ENCODE measurements at regions not wholly inside any gene's neighbourhood (a gene's known extent, or its start where the extent isn't known, plus 50 kb on each side); places are given as distances from the start of the nearest gene placed in this dataset.

DNA sequence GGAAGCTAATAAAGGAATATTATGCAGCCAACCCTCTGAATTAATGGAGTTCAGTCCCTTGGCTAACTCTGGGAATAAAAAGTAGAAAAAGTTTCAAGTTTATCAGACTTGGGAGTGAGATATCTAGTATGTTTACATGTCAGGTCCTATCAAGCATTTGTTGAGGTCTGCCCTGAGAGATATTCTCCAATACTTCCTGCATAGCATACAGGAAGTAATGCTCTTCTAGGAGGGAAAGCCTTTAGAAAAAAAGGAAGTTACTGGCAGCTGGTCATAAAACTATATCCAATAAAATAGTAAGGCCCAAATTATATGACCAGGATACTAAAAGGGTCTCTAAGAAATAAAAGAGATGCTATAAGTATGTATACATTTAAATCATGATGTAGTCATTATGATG, 594.1 kb upstream of the FTMT start:
- TF ChIP-seq, protein P1, sequence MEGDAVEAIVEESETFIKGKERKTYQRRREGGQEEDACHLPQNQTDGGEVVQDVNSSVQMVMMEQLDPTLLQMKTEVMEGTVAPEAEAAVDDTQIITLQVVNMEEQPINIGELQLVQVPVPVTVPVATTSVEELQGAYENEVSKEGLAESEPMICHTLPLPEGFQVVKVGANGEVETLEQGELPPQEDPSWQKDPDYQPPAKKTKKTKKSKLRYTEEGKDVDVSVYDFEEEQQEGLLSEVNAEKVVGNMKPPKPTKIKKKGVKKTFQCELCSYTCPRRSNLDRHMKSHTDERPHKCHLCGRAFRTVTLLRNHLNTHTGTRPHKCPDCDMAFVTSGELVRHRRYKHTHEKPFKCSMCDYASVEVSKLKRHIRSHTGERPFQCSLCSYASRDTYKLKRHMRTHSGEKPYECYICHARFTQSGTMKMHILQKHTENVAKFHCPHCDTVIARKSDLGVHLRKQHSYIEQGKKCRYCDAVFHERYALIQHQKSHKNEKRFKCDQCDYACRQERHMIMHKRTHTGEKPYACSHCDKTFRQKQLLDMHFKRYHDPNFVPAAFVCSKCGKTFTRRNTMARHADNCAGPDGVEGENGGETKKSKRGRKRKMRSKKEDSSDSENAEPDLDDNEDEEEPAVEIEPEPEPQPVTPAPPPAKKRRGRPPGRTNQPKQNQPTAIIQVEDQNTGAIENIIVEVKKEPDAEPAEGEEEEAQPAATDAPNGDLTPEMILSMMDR (IDR thresholded peaks at IDR 0.05), result no peak
- TF ChIP-seq EZH2 (IDR thresholded peaks at IDR 0.05; ENCODE audit: borderline replicate concordance, insufficient read depth, low read depth, low read length, poor library complexity, severe bottlenecking), result no peak
- DNase-seq, result no peak
- Histone ChIP-seq H3K27me3 (replicated peaks in 1 of 4; ENCODE audit: control extremely low read depth in 1 of 4, control insufficient read depth in 3 of 4, insufficient read depth in 4 of 4, low read length in 3 of 4) (no peaks in the 10 kb centered on the region), H3K9me3 (ENCODE audit: control extremely low read depth in 1 of 3, control insufficient read depth in 2 of 3, insufficient read depth in 1 of 3, low read length in 2 of 3) (no peaks in the 10 kb centered on the region), H3K4me1 (ENCODE audit: control insufficient read depth in 2 of 2, insufficient read depth in 2 of 2, low read length in 2 of 2) (no peaks in the 10 kb centered on the region), H4K20me1 (ENCODE audit: control insufficient read depth, insufficient read depth, low read length, poor library complexity, severe bottlenecking) (no peaks in the 10 kb centered on the region), H3K27ac (ENCODE audit: low read length in 2 of 2) (no peak overlapping the region), H2AFZ (ENCODE audit: insufficient read depth, low read depth, low read length, poor library complexity, severe bottlenecking) (no peak overlapping the region), H3K4me3 (ENCODE audit: control extremely low read depth in 1 of 5, extremely low read depth in 1 of 5, insufficient read depth in 1 of 5, low read depth in 2 of 5, low read length in 4 of 5) (no peak overlapping the region), H3K79me2 (ENCODE audit: control insufficient read depth, insufficient read depth, low read length) (no peaks in the 10 kb centered on the region), H3K4me2 (replicated peaks; ENCODE audit: low read depth, low read length, poor library complexity, severe bottlenecking) (no peak overlapping the region), H3K9ac (ENCODE audit: low read length) (no peak overlapping the region), H3K36me3 (replicated peaks in 1 of 2; ENCODE audit: control extremely low read depth in 1 of 2, control insufficient read depth in 1 of 2, extremely low read depth in 1 of 2, insufficient read depth in 2 of 2, low read length in 1 of 2) (no peaks in the 10 kb centered on the region)
- Mint-ChIP-seq H3K9me3 (ENCODE audit: insufficient read depth) (no peaks in the 10 kb centered on the region), H3K27ac (no peak overlapping the region), H3K27me3 (no peaks in the 10 kb centered on the region), H3K4me1 (no peaks in the 10 kb centered on the region), H3K4me3 (no peak overlapping the region)
- CTCF ChIA-PET, result no interaction called here
- POLR2A ChIA-PET, result no interaction called here
- intact Hi-C loops (cut with micrococcal nuclease), result no loop called here
- no peak for ATAC-seq (ENCODE audit: low read depth)

DNA sequence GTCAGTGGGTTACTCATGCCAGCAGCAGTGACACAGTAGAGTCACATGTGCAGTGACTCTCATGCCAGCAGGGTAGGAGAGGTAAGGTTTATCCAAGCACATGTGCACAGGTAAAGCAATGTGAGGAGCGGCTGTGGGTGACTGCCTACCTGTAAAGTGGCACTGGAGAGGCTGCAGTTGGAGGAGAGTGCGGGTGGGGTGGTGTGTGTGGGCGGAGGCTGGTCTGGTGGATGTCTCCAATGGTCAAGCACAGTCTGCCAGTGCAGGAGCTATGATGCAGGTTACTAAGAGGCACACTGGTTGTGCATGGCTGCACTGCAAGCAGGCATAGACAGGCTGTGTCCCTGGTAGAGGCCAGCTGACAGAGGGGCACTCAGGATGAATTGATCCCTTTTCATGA, 588.2 kb upstream of the FTMT start:
- Histone ChIP-seq H3K4me2 (replicated peaks; ENCODE audit: low read depth, low read length, poor library complexity, severe bottlenecking) (no peak overlapping the region), H3K27ac (ENCODE audit: low read length in 2 of 2) (no peak overlapping the region), H3K9me3 (ENCODE audit: control extremely low read depth in 1 of 3, control insufficient read depth in 2 of 3, insufficient read depth in 1 of 3, low read length in 2 of 3) (peaks cover 0 to 13% (median 0%) of the 10 kb centered on the region in 3 donors), H3K79me2 (ENCODE audit: control insufficient read depth, insufficient read depth, low read length) (no peaks in the 10 kb centered on the region), H3K4me1 (ENCODE audit: control insufficient read depth in 2 of 2, insufficient read depth in 2 of 2, low read length in 2 of 2) (no peaks in the 10 kb centered on the region), H2AFZ (ENCODE audit: insufficient read depth, low read depth, low read length, poor library complexity, severe bottlenecking) (no peak overlapping the region), H4K20me1 (ENCODE audit: control insufficient read depth, insufficient read depth, low read length, poor library complexity, severe bottlenecking) (no peaks in the 10 kb centered on the region), H3K4me3 (ENCODE audit: control extremely low read depth in 1 of 5, extremely low read depth in 1 of 5, insufficient read depth in 1 of 5, low read depth in 2 of 5, low read length in 4 of 5) (no peak overlapping the region), H3K36me3 (replicated peaks in 1 of 2; ENCODE audit: control extremely low read depth in 1 of 2, control insufficient read depth in 1 of 2, extremely low read depth in 1 of 2, insufficient read depth in 2 of 2, low read length in 1 of 2) (no peaks in the 10 kb centered on the region), H3K9ac (ENCODE audit: low read length) (no peak overlapping the region), H3K27me3 (replicated peaks in 1 of 4; ENCODE audit: control extremely low read depth in 1 of 4, control insufficient read depth in 3 of 4, insufficient read depth in 4 of 4, low read length in 3 of 4) (no peaks in the 10 kb centered on the region)
- DNase-seq (no peak), ATAC-seq (ENCODE audit: low read depth) (no peak)
- no peaks in the 10 kb centered on the region for H3K27me3 Mint-ChIP-seq
- intact Hi-C loops (cut with micrococcal nuclease), result no loop called here
- 72% methylated on average over 3 of the region's 3 CpGs for WGBS (ENCODE audit: insufficient coverage)
- CTCF ChIA-PET, result no interaction called here
- no peaks in the 10 kb centered on the region for H3K9me3 Mint-ChIP-seq (ENCODE audit: insufficient read depth)
- no peak overlapping the region for H3K27ac Mint-ChIP-seq
- H3K4me3 Mint-ChIP-seq, result no peak overlapping the region
- POLR2A ChIA-PET, result no interaction called here
- no peaks in the 10 kb centered on the region for H3K4me1 Mint-ChIP-seq
- TF ChIP-seq, protein P1 (IDR thresholded peaks at IDR 0.05), result no peak
- no peak for TF ChIP-seq EZH2 (IDR thresholded peaks at IDR 0.05; ENCODE audit: borderline replicate concordance, insufficient read depth, low read depth, low read length, poor library complexity, severe bottlenecking)

Data from B cell (primary cell).